HCT116 (cell line): ENCODE measurements at regions not wholly inside any gene's neighbourhood (a gene's known extent, or its start where the extent isn't known, plus 50 kb on each side); places are given as distances from the start of the nearest gene placed in this dataset.

Source experiments
- ATAC-seq: fragments of 200-7000 bp; cut with Tn5 transposase; 2 replicates; pipeline ENCODE4 v1.9.1; 2020; ENCODE audit warnings: mild to moderate bottlenecking, moderate library complexity
- BruUV-seq: library from RNA; stranded (reverse); fragments of 400-500 nt; replicated peaks from 2 replicates; lab custom pipeline; 2021; lab: Mats Ljungman, UMichigan
- CTCF ChIA-PET: fragments of 300-600 bp; sonication (Branson Sonifier 250); formaldehyde crosslinking; loops from one replicate; lab custom pipeline; 2021; ENCODE audit warnings: antibody characterized with exemption; lab: Charles Lee
- POLR2A ChIA-PET: fragments of 300-600, 350-600 bp; sonication (Branson Sonifier 250); formaldehyde crosslinking; loops from one replicate; lab custom pipeline; 2021; ENCODE audit warnings: antibody characterized with exemption; lab: Charles Lee
- RAD21 ChIA-PET, 2 experiments: fragments of 300-600 bp; sonication (Branson Sonifier 250); formaldehyde crosslinking; loops; one replicate each; lab custom pipeline; 2023; ENCODE audit warnings: low total read pairs in 2 of 2; ENCODE audit not compliant: uncharacterized antibody in 2 of 2, unreplicated experiment in 2 of 2, low non-redundant PET in 1 of 2; lab: Charles Lee
- DNase-seq: peaks from one replicate; pipeline ENCODE4 v3.0.0-alpha.2; 2010; ENCODE audit warnings: low read depth, low spot score
- H2AFZ ChIP-seq: fragments of 200-600 bp; shearing (Covaris generic), sonication (generic); 2 replicates; pipeline ENCODE4 v1.6.1; 2017; ENCODE audit warnings: low read depth, mixed run types, mixed read lengths, antibody characterized with exemption, low read length; ENCODE audit not compliant: poor library complexity, severe bottlenecking
- H3K27ac ChIP-seq: 2 replicates; pipeline ENCODE4 v1.5.1; 2012; ENCODE audit warnings: low read depth, low read length
- H3K27me3 ChIP-seq: fragments of 200-600 bp; sonication (generic); 2 replicates; pipeline ENCODE4 v1.6.1; 2016; ENCODE audit warnings: mixed run types, low read length, mixed read lengths; ENCODE audit not compliant: insufficient read depth
- H3K36me3 ChIP-seq, 2 experiments: fragments of 200-500 bp in 1 of 2; fragments of 200-600 bp in 1 of 2; sonication (Bioruptor generic) in 1 of 2; sonication (generic) in 1 of 2; 2 replicates each; pipeline versions ENCODE4 v1.5.1 to v1.6.1; 2014 to 2016; ENCODE audit warnings: low read length in 2 of 2, inconsistent platforms in 1 of 2, mixed read lengths in 1 of 2, mixed run types in 1 of 2; ENCODE audit not compliant: insufficient read depth in 2 of 2, control insufficient read depth in 1 of 2
- H3K4me1 ChIP-seq, 2 experiments: fragments of 200-600 bp in 1 of 2; sonication (generic) in 1 of 2; 2 replicates each; pipeline versions ENCODE4 v1.5.1 to v1.6.1; 2012 to 2017; ENCODE audit warnings: low read length in 2 of 2, inconsistent platforms in 1 of 2, mild to moderate bottlenecking in 1 of 2, mixed read lengths in 1 of 2, mixed run types in 1 of 2, moderate library complexity in 1 of 2; ENCODE audit not compliant: insufficient read depth in 2 of 2, control insufficient read depth in 1 of 2
- H3K4me2 ChIP-seq: fragments of 200-600 bp; sonication (generic); 2 replicates; pipeline ENCODE4 v1.6.1; 2017; ENCODE audit warnings: mixed run types, low read length, mixed read lengths
- H3K4me3 ChIP-seq, 2 experiments: fragments of 200-600 bp in 1 of 2; sonication (generic) in 1 of 2; replicated peaks in 1 of 2; 2 replicates each; pipeline ENCODE4 v1.5.1; 2011 to 2016; ENCODE audit warnings: low read length in 2 of 2, control low read depth in 1 of 2, low read depth in 1 of 2, mild to moderate bottlenecking in 1 of 2, mixed read lengths in 1 of 2, mixed run types in 1 of 2
- H3K79me2 ChIP-seq: fragments of 200-600 bp; sonication (generic); 2 replicates; pipeline ENCODE4 v1.6.1; 2017; ENCODE audit warnings: mild to moderate bottlenecking, mixed run types, low read length, moderate library complexity, mixed read lengths; ENCODE audit not compliant: insufficient read depth
- H3K9ac ChIP-seq: fragments of 200-600 bp; sonication (generic); 2 replicates; pipeline ENCODE4 v1.6.1; 2016; ENCODE audit warnings: low read length, mixed read lengths
- H3K9me2 ChIP-seq: fragments of 200-600 bp; sonication (generic), shearing (Covaris generic); 2 replicates; pipeline ENCODE4 v1.6.1; 2017; ENCODE audit warnings: mixed run types, mild to moderate bottlenecking, moderate library complexity; ENCODE audit not compliant: insufficient read depth
- H3K9me3 ChIP-seq, 2 experiments: fragments of 200-500 bp in 1 of 2; fragments of 200-600 bp in 1 of 2; sonication (Bioruptor generic) in 1 of 2; sonication (generic) in 1 of 2; 2 replicates each; pipeline ENCODE4 v1.6.1; 2014 to 2017; ENCODE audit warnings: low read length in 2 of 2, mixed read lengths in 2 of 2, inconsistent platforms in 1 of 2, low read depth in 1 of 2, mild to moderate bottlenecking in 1 of 2, mixed run types in 1 of 2, moderate library complexity in 1 of 2; ENCODE audit not compliant: control insufficient read depth in 1 of 2, insufficient read depth in 1 of 2
- H4K20me1 ChIP-seq: fragments of 200-600 bp; sonication (generic), shearing (Covaris generic); 2 replicates; pipeline ENCODE4 v1.6.1; 2017; ENCODE audit warnings: mixed run types, mild to moderate bottlenecking, moderate library complexity; ENCODE audit not compliant: insufficient read depth
- CBX3 ChIP-seq: IDR thresholded peaks from 2 replicates; pipeline ENCODE4 v1.6.1; 2012; ENCODE audit warnings: low read depth
- CEBPB ChIP-seq: IDR thresholded peaks from 2 replicates; pipeline ENCODE4 v1.6.1; 2012; ENCODE audit warnings: low read depth
- CTCF ChIP-seq, 3 experiments: fragments of 200-600 bp in 1 of 3; sonication (generic) in 1 of 3; IDR thresholded peaks in 2 of 3; conservative IDR thresholded peaks in 1 of 3; 2 replicates each; pipeline ENCODE4 v1.5.1; 2012 to 2017; ENCODE audit warnings: low read depth in 2 of 3, low read length in 2 of 3, antibody characterized with exemption in 1 of 3, borderline replicate concordance in 1 of 3, control low read depth in 1 of 3, mild to moderate bottlenecking in 1 of 3, mixed read lengths in 1 of 3, mixed run types in 1 of 3, moderate library complexity in 1 of 3; ENCODE audit not compliant: insufficient read depth in 1 of 3
- EGR1 ChIP-seq: IDR thresholded peaks from 2 replicates; pipeline ENCODE4 v1.6.1; 2012; ENCODE audit warnings: low read depth
- ELF1 ChIP-seq: IDR thresholded peaks from 2 replicates; pipeline ENCODE4 v1.6.1; 2012; ENCODE audit warnings: low read depth, borderline replicate concordance
- EZH2 ChIP-seq: fragments of 200-600 bp; sonication (generic); IDR thresholded peaks from 2 replicates; pipeline ENCODE4 v1.6.1; 2017; ENCODE audit warnings: antibody characterized with exemption, mixed run types
- EZH2phosphoT487 ChIP-seq: fragments of 200-600 bp; IDR thresholded peaks from 2 replicates; pipeline ENCODE4 v1.6.1; 2018; ENCODE audit warnings: antibody characterized with exemption, borderline replicate concordance
- JUND ChIP-seq: IDR thresholded peaks from 2 replicates; pipeline ENCODE4 v1.6.1; 2012
- MAX ChIP-seq: IDR thresholded peaks from 2 replicates; pipeline ENCODE4 v1.6.1; 2012
- POLR2A ChIP-seq: IDR thresholded peaks from 2 replicates; pipeline ENCODE4 v1.7.0; 2011; ENCODE audit warnings: borderline replicate concordance; ENCODE audit not compliant: insufficient read depth, insufficient read length; ENCODE audit errors: extremely low read depth
- SIN3A ChIP-seq: IDR thresholded peaks from 2 replicates; pipeline ENCODE4 v1.6.1; 2012; ENCODE audit warnings: low read depth
- SP1 ChIP-seq: IDR thresholded peaks from 2 replicates; pipeline ENCODE4 v1.6.1; 2012; ENCODE audit warnings: low read depth
- SRF ChIP-seq: IDR thresholded peaks from 2 replicates; pipeline ENCODE4 v1.6.1; 2012; ENCODE audit warnings: low read depth
- TCF7L2 ChIP-seq: IDR thresholded peaks from 2 replicates; pipeline ENCODE4 v1.7.0; 2011; ENCODE audit warnings: borderline replicate concordance, inconsistent platforms; ENCODE audit not compliant: insufficient read depth, insufficient read length; ENCODE audit errors: extremely low read depth
- YY1 ChIP-seq: IDR thresholded peaks from 2 replicates; pipeline ENCODE4 v1.6.1; 2011; ENCODE audit warnings: low read length, low read depth, moderate library complexity, mild to moderate bottlenecking; ENCODE audit not compliant: insufficient replicate concordance; ENCODE audit errors: extremely low read depth
- ZBTB33 ChIP-seq: IDR thresholded peaks from 2 replicates; pipeline ENCODE4 v1.6.1; 2011; ENCODE audit warnings: mild to moderate bottlenecking, low read length, moderate library complexity; ENCODE audit not compliant: insufficient replicate concordance; ENCODE audit errors: extremely low read depth
- ZFX ChIP-seq: fragments of 450-650 bp; IDR thresholded peaks from 2 replicates; pipeline ENCODE4 v1.6.1; 2017
- ZNF274 ChIP-seq: fragments of 200-500 bp; sonication (Bioruptor generic); IDR thresholded peaks from 2 replicates; pipeline ENCODE4 v1.6.1; 2014; ENCODE audit warnings: mild to moderate bottlenecking, low read depth, low read length, inconsistent platforms
- intact Hi-C: fragments of 100-400 bp; cut with micrococcal nuclease; formaldehyde crosslinking; loops from 2 replicates; pipeline ENCODE4 v1.10.0; 2022

GRCh38 chr6:91565207-91565606 is 978.3 kb upstream of the MAP3K7 start:
- no peak for ATAC-seq
- no peaks in the 10 kb centered on the region for H3K79me2 ChIP-seq
- ChIA-PET RAD21 (no interaction called here), POLR2A (no interaction called here), CTCF (no interaction called here)
- BruUV-seq, result no TSS peak
- DNase-seq, result no peak
- H3K9ac ChIP-seq, result no peak overlapping the region
- H2AFZ ChIP-seq, result no peak overlapping the region
- no peak overlapping the region for H3K4me3 ChIP-seq
- no peaks in the 10 kb centered on the region for H4K20me1 ChIP-seq
- H3K4me1 ChIP-seq, result no peaks in the 10 kb centered on the region
- peaks cover 3 to 14% of the 10 kb centered on the region in 2 experiments; a peak in 2 of 4 replicates for H3K9me3 ChIP-seq
- no peaks in the 10 kb centered on the region for H3K9me2 ChIP-seq
- TF ChIP-seq SIN3A (no peak), ELF1 (no peak)
- H3K27ac ChIP-seq, result no peak overlapping the region
- intact Hi-C loops, result no loop called here
- no peaks in the 10 kb centered on the region for H3K36me3 ChIP-seq
- no peaks in the 10 kb centered on the region for H3K27me3 ChIP-seq
- no peak overlapping the region for H3K4me2 ChIP-seq

GRCh38 chr6:91562955-91563354 is 976.1 kb upstream of the MAP3K7 start:
- no peak overlapping the region for H3K9ac ChIP-seq
- ATAC-seq (no peak), DNase-seq (no peak)
- H3K9me3 ChIP-seq, result peaks cover 3 to 16% of the 10 kb centered on the region in 2 experiments; a peak in 2 of 4 replicates
- H3K36me3 ChIP-seq, result no peaks in the 10 kb centered on the region
- H3K27ac ChIP-seq, result no peak overlapping the region
- H3K4me1 ChIP-seq, result no peaks in the 10 kb centered on the region
- H3K9me2 ChIP-seq, result no peaks in the 10 kb centered on the region
- no TSS peak for BruUV-seq
- ChIA-PET CTCF (no interaction called here), POLR2A (no interaction called here), RAD21 (no interaction called here)
- no peaks in the 10 kb centered on the region for H3K79me2 ChIP-seq
- no peaks in the 10 kb centered on the region for H3K27me3 ChIP-seq
- H4K20me1 ChIP-seq, result no peaks in the 10 kb centered on the region
- H3K4me3 ChIP-seq, result no peak overlapping the region
- H2AFZ ChIP-seq, result no peak overlapping the region
- no peak overlapping the region for H3K4me2 ChIP-seq
- intact Hi-C loops, result no loop called here
- no peak for TF ChIP-seq SRF
- TF ChIP-seq EGR1, result no peak
- TF ChIP-seq ZFX, result no peak
- TF ChIP-seq CBX3, result no peak
- no peak for TF ChIP-seq JUND
- no peak for TF ChIP-seq CTCF (IDR thresholded peaks at IDR 0.05 in 2 of 3, conservative IDR thresholded peaks at IDR 0.05 in 1 of 3; ENCODE audit: borderline replicate concordance in 1 of 3, insufficient read depth in 1 of 3, low read depth in 2 of 3, low read length in 2 of 3)
- TF ChIP-seq CEBPB, result no peak
- TF ChIP-seq SIN3A, result no peak
- TF ChIP-seq EZH2phosphoT487, result no peak
- TF ChIP-seq EZH2, result no peak
- no peak for TF ChIP-seq ZNF274
- no peak for TF ChIP-seq MAX
- TF ChIP-seq TCF7L2, result no peak
- TF ChIP-seq ZBTB33, result no peak
- no peak for TF ChIP-seq ELF1
- TF ChIP-seq SP1, result no peak
- no peak for TF ChIP-seq YY1
- no peak for TF ChIP-seq POLR2A
